Right atrium auricular region (tissue), 2 donors: ENCODE measurements at regions not wholly inside any gene's neighbourhood (a gene's known extent, or its start where the extent isn't known, plus 50 kb on each side); places are given as distances from the start of the nearest gene placed in this dataset.

Experiments
- DNase-seq: peaks from one replicate; pipeline ENCODE4 v3.0.0-alpha.2; 2019; ENCODE audit warnings: low spot score
- H3K27ac ChIP-seq, 2 donors: fragments of 200-600 bp; sonication (generic); 1 replicate in 1 of 2; 2 replicates in 1 of 2; pipeline ENCODE4 v1.5.1; 2016 to 2019
- H3K27me3 ChIP-seq, 2 donors: fragments of 200-600 bp; sonication (generic); one replicate each; pipeline versions ENCODE4 v1.5.1 to v1.6.0; 2017 to 2019
- H3K36me3 ChIP-seq: fragments of 200-600 bp; sonication (generic); one replicate; pipeline ENCODE4 v1.5.1; 2016
- H3K4me1 ChIP-seq, 2 donors: fragments of 200-600 bp; sonication (generic); one replicate each; pipeline versions ENCODE4 v1.5.1 to v1.6.0; 2017 to 2019
- H3K4me3 ChIP-seq, 2 donors: fragments of 200-600 bp; sonication (generic); 1 replicate in 1 of 2; 2 replicates in 1 of 2; pipeline ENCODE4 v1.5.1; 2017 to 2019; ENCODE audit warnings: mild to moderate bottlenecking in 1 of 2, moderate library complexity in 1 of 2
- H3K9me3 ChIP-seq, 2 donors: fragments of 200-600 bp; sonication (generic); one replicate each; pipeline ENCODE4 v1.5.1; 2019
- CTCF ChIP-seq, 2 donors: fragments of 200-600 bp; sonication (generic); IDR thresholded peaks; one replicate each; pipeline ENCODE4 v1.5.1; 2019; ENCODE audit warnings: antibody characterized with exemption in 2 of 2

- no peak overlapping the region for H3K27ac ChIP-seq
- no peaks in the 10 kb centered on the region for H3K36me3 ChIP-seq
- no peak for TF ChIP-seq CTCF (IDR thresholded peaks at IDR 0.05)
- H3K4me1 ChIP-seq = no peaks in the 10 kb centered on the region
- H3K9me3 ChIP-seq = no peaks in the 10 kb centered on the region
- no peaks in the 10 kb centered on the region for H3K27me3 ChIP-seq
- H3K4me3 ChIP-seq = no peak overlapping the region
- no peak for DNase-seq
These were observed 167.9 kb upstream of the MAN1A1 start for GRCh38 chr6:119517428-119517827.

- Histone ChIP-seq H3K27me3 (no peaks in the 10 kb centered on the region), H3K36me3 (no peaks in the 10 kb centered on the region), H3K4me3 (no peak overlapping the region), H3K4me1 (no peaks in the 10 kb centered on the region), H3K27ac (no peak overlapping the region), H3K9me3 (no peaks in the 10 kb centered on the region)
- no peak for DNase-seq
- TF ChIP-seq CTCF (IDR thresholded peaks at IDR 0.05) = no peak
These were observed 164.8 kb upstream of the MAN1A1 start for GRCh38 chr6:119514345-119514744.

- no peaks in the 10 kb centered on the region for H3K36me3 ChIP-seq
- TF ChIP-seq CTCF (IDR thresholded peaks at IDR 0.05) = no peak
- H3K27ac ChIP-seq = no peak overlapping the region
- no peak overlapping the region for H3K4me3 ChIP-seq
- no peak for DNase-seq
- no peaks in the 10 kb centered on the region for H3K9me3 ChIP-seq
- no peaks in the 10 kb centered on the region for H3K4me1 ChIP-seq
- no peaks in the 10 kb centered on the region for H3K27me3 ChIP-seq
These were observed 161.5 kb upstream of the MAN1A1 start for GRCh38 chr6:119511024-119511423.

GRCh38 chr6:119510246-119510645 lies 160.7 kb upstream of the MAN1A1 start:
- no peak for TF ChIP-seq CTCF (IDR thresholded peaks at IDR 0.05)
- H3K27ac ChIP-seq = no peak overlapping the region
- no peaks in the 10 kb centered on the region for H3K4me1 ChIP-seq
- H3K4me3 ChIP-seq = no peak overlapping the region
- H3K9me3 ChIP-seq = no peaks in the 10 kb centered on the region
- H3K27me3 ChIP-seq = no peaks in the 10 kb centered on the region
- no peaks in the 10 kb centered on the region for H3K36me3 ChIP-seq
- DNase-seq = no peak

GRCh38 chr6:119506631-119507174 lies 157.1 kb upstream of the MAN1A1 start:
- Histone ChIP-seq H3K4me3 (no peak overlapping the region), H3K36me3 (no peaks in the 10 kb centered on the region), H3K4me1 (no peaks in the 10 kb centered on the region), H3K27me3 (no peaks in the 10 kb centered on the region), H3K27ac (no peak overlapping the region), H3K9me3 (no peaks in the 10 kb centered on the region)
- DNase-seq = no peak
- TF ChIP-seq CTCF (IDR thresholded peaks at IDR 0.05) = no peak

GRCh38 chr6:119501798-119502483 lies 152.4 kb upstream of the MAN1A1 start:
- Histone ChIP-seq H3K9me3 (no peaks in the 10 kb centered on the region), H3K4me3 (no peak overlapping the region), H3K27me3 (no peaks in the 10 kb centered on the region), H3K27ac (no peak overlapping the region), H3K4me1 (no peaks in the 10 kb centered on the region), H3K36me3 (no peaks in the 10 kb centered on the region)
- no peak for TF ChIP-seq CTCF (IDR thresholded peaks at IDR 0.05)
- no peak for DNase-seq
